COLO829 (cell line): ENCODE measurements at regions not wholly inside any gene's neighbourhood (a gene's known extent, or its start where the extent isn't known, plus 50 kb on each side); places are given as distances from the start of the nearest gene placed in this dataset.
A peak's percentile ranks its signal among the peaks of the same experiment; 100 is the strongest.
"Not testable (repeated sequence)": the region's sequence is repeated elsewhere in the genome, so short reads cannot be mapped to it uniquely, and the experiment has no call there.

Experiments used
- DNase-seq: peaks from one replicate; pipeline ENCODE4 v3.0.0; 2012; ENCODE audit warnings: low spot score

GRCh38 chr6:27106382-27106781, 141.1 kb upstream of the PRSS16 start:
- no peak for DNase-seq

DNA sequence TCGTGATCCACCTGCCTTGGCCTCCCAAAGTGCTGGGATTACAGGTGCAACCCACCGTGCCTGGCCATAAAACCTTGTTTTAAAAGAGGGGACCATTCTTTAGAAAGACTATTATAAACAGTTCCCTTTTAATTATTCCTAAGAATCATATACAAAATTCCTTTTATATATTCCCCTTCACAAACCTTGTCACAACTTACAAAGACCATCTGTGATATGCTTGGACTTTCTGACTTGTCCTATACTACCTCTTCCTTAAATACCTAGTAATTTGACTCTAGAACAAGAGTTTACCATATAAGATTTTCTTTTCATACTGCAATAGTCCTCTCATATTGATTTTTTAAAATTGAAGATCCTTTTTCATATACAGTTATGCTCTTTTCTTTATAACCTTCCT, 135.8 kb upstream of the PRSS16 start:
- no peak for DNase-seq

GRCh38 chr6:27112974-27113373, 134.5 kb upstream of the PRSS16 start:
- no peak for DNase-seq

DNA sequence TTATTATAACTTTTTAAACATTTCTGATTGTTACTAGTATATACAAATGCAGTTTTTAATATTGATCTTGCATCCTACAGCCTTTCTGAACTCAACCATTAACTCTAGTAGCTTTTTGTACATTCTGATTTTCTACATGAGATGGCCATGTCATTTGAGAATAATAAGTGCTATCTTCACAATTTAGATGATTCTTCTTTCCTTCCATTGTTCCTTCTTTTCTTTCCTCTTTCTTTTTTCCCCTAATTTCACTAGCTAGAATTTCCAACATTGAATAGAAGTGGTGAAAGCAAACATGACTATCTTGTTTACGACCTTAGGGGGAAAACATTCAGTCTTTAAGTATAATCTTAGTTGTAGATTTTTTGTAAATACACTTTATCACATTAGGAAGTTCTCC, 128.2 kb upstream of the PRSS16 start:
- DNase-seq = no peak

DNA sequence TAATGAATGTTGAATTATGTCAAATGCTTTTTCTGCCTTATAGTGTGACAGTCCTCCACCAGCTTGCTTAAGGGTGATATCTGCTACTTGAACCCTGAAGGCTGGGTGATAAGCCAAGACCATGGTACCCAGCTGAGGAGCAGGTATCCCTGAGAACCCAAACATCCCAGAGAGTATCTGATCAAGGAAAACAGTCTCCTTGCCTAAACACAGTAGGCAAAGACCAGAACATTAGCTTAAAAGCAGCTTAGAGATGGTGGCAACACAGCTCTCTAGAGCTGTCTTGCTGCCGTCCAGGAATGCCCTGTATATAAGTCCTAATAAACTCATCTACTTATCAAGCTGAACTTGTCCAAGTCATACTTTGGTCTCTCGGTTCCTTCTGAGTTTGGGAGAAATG, 127.7 kb upstream of the PRSS16 start:
- DNase-seq = no peak

DNA sequence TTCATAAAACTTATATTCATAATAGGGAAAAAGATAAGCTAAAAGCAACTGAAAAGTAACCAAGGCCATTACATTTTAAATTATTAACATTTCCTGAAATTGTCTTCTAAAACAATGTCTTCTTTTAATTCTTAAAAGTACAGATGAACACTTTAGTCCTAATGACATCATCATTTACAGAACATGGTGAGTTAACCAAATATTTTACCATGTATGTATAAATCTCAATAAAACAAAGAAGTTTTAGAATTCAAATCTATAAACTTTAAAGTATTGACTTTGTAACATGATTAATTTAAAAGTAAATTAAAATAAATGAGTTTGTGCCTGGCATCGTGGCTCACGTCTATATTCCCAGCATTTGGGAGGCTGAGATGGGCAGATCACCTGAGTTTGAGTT, 125.9 kb upstream of the PRSS16 start:
- no peak for DNase-seq

GRCh38 chr6:27124252-27124657, 123.2 kb upstream of the PRSS16 start:
- no peak for DNase-seq

DNA sequence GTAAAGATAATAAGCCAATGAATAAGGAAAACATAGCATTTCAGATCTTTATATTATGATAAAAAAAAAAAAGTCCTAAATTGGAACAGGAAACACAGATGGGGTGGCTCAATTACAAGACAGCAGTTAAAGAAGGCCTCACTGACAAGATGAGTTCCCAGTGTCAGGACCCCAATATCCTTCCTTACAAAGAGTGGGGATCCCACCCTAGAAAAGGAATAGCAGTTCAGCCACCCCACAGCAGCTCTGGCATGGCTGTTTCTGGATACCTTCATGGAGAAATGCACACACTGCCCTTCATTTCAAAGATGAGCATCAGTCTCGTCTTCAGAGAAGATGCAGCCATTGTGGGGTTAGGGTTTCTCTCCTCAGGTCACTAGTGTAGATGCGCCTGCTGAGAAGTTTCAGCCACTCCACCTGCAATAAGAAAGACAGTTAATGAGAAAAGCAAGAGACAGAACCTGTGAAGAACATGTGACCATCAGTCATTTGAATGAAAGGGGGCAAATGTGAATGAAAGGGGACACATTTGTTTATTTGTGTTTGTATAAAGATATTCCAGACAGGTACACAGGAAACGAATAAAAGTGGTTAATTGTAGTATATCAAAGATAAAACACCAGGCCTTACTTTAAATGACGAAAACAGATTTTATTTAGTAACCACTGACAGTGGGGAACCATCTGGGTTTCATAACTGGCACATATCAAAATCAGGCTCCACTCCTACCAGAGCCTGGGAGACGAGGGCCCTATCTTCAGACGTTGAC, 121.3 kb upstream of the PRSS16 start:
- DNase-seq = no peak

GRCh38 chr6:27126815-27127537, 120.5 kb upstream of the PRSS16 start:
- DNase-seq = peak; percentile 86

GRCh38 chr6:27127874-27128273, 119.6 kb upstream of the PRSS16 start:
- DNase-seq = not testable (repeated sequence)

DNA sequence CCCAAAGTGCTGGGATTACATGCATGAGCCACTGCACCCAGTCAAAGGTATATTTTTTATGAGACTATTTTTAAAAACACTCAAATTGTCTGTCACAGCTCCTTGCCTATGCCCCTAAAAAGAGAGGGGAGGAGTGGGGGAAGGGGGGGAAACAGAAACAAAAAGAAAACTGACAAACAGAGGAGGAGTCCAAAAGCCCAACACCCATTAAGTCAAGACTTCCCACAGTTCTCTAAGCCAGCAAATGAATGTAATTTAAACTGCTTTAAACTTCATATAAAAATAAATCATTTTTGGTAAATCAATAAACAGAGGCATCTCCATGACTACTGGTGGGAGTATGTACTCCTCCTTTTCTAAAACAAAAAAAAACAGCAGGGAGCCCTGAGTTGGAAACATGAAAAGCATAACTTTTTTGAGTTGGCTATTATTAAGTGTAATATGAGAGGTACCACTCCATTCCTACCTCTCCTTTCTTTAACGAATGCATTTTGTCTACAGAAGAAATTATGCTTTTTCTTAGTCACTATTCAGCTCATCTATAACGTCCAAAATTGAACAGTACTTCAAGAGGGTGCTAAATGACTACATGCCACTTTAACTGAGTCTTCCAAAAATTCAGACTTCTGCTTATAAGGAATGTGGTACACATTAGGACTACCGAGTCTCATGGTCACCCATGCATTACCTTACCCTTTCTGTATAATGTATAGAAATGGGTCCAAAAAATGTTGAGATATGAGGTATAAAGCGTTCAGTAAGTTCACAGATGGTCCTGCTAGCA, 119.0 kb upstream of the PRSS16 start:
- no peak for DNase-seq

DNA sequence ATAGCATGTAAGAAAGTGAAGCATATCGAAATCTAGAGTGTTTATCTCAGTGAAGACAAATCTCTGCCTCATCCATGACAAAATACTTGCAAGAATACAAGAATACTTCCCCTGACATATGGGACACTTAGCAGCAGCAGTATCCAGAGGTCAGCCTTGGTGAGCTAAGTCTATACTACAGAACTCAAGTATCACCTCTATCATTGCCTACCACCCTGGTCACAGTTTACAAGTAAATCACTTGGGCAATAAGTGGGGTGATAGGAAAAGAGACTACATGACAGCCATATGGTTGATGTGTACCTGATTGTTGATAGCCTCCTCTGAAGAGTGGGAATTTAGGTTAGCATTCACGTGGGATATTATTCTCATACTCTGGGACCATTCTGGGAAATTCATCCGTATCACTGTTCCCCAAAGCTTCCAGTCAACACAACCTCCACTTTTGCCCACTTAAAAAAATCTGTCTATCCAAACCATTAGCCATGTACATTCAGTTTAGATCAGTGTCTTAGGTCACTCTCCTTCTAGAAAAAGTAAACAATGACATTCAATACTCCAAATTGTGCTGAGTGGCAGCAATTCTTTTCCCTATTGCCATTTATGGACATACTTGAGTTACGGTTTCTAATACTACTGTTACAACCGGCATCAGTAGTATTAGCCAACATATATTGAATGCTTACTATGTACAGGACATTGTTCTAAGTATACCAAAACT, 118.2 kb upstream of the PRSS16 start:
- no peak for DNase-seq

GRCh38 chr6:27129917-27130316, 117.6 kb upstream of the PRSS16 start:
- DNase-seq = no peak

- no peak for DNase-seq
Observed at GRCh38 chr6:27130668-27131428, 116.7 kb upstream of the PRSS16 start.

GRCh38 chr6:27132282-27132531, 115.3 kb upstream of the PRSS16 start:
- not testable (repeated sequence) for DNase-seq

DNA sequence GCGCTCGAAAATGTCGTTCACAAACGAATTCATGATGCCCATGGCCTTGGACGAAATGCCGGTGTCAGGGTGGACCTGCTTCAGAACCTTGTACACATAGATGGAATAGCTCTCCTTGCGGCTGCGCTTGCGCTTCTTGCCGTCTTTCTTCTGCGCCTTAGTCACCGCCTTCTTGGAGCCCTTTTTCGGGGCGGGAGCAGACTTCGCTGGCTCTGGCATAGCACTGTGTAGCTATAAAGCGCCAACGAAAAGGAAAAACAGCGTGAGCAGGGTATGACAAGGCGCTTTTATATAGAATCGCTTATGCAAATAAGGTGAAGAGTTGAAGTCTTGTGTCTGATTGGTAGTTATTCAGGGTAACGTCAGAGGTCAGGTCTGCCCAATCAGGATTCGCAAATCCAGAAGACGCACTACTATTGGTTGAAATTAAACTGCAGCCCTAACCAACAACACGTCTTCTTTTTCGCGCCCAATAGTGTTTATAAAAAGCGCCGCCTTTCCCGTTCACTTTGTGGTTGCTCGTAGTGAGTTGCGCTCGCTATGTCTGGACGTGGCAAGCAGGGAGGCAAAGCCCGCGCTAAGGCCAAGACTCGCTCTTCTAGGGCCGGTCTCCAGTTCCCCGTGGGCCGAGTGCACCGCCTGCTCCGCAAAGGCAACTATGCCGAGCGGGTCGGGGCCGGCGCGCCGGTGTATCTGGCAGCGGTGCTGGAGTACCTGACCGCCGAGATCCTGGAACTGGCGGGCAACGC, 114.8 kb upstream of the PRSS16 start:
- peak; percentile 100 for DNase-seq

GRCh38 chr6:27133281-27134227, 113.9 kb upstream of the PRSS16 start:
- no peak for DNase-seq

- no peak for DNase-seq
Observed at GRCh38 chr6:27135087-27135657, 112.3 kb upstream of the PRSS16 start.

GRCh38 chr6:27136077-27136644, 111.3 kb upstream of the PRSS16 start:
- no peak for DNase-seq
